Skin epidermis (tissue), 12 donors: ENCODE measurements at regions not wholly inside any gene's neighbourhood (a gene's known extent, or its start where the extent isn't known, plus 50 kb on each side); places are given as distances from the start of the nearest gene placed in this dataset.

Experiments
- H3K27ac ChIP-seq, 21 experiments: fragments of 200-600 bp; sonication (generic) in 11 of 21; one replicate each; pipeline ENCODE4 v1.5.0; 2020; ENCODE audit warnings: mild to moderate bottlenecking in 3 of 21, inconsistent platforms in 2 of 21, moderate library complexity in 2 of 21
- H3K4me3 ChIP-seq, 7 experiments: fragments of 200-600 bp; sonication (generic) in 2 of 7; one replicate each; pipeline ENCODE4 v1.5.0; 2020; ENCODE audit warnings: inconsistent platforms in 2 of 7, mild to moderate bottlenecking in 2 of 7, moderate library complexity in 1 of 7

- Histone ChIP-seq H3K27ac (no peak overlapping the region), H3K4me3 (no peak overlapping the region)
These were observed 189.6 kb downstream of the MYCN start for GRCh38 chr2:16129716-16130540.

- Histone ChIP-seq H3K27ac (no peak overlapping the region), H3K4me3 (no peak overlapping the region)
These were observed 188.6 kb downstream of the MYCN start for GRCh38 chr2:16128746-16129610.

- Histone ChIP-seq H3K27ac (no peak overlapping the region), H3K4me3 (no peak overlapping the region)
These were observed 187.6 kb downstream of the MYCN start for GRCh38 chr2:16127958-16128357.

- no peak overlapping the region for H3K4me3 ChIP-seq
- H3K27ac ChIP-seq, result no peak overlapping the region
These were observed 187.1 kb downstream of the MYCN start for GRCh38 chr2:16127276-16127940.

GRCh38 chr2:16126517-16127275 lies 186.3 kb downstream of the MYCN start:
- no peak overlapping the region for H3K27ac ChIP-seq
- H3K4me3 ChIP-seq, result no peak overlapping the region

- no peak overlapping the region for H3K27ac ChIP-seq
- no peak overlapping the region for H3K4me3 ChIP-seq
These were observed 185.5 kb downstream of the MYCN start for GRCh38 chr2:16125614-16126516.

GRCh38 chr2:16124881-16125613 lies 184.7 kb downstream of the MYCN start:
- H3K4me3 ChIP-seq, result no peak overlapping the region
- no peak overlapping the region for H3K27ac ChIP-seq

- Histone ChIP-seq H3K4me3 (no peak overlapping the region), H3K27ac (no peak overlapping the region)
These were observed 183.8 kb downstream of the MYCN start for GRCh38 chr2:16123856-16124780.

- Histone ChIP-seq H3K27ac (no peak overlapping the region), H3K4me3 (no peak overlapping the region)
These were observed 183.1 kb downstream of the MYCN start for GRCh38 chr2:16123421-16123820.

GRCh38 chr2:16122556-16122955 lies 182.2 kb downstream of the MYCN start:
- H3K4me3 ChIP-seq, result no peak overlapping the region
- no peak overlapping the region for H3K27ac ChIP-seq

GRCh38 chr2:16121986-16122390 lies 181.6 kb downstream of the MYCN start:
- Histone ChIP-seq H3K4me3 (no peak overlapping the region), H3K27ac (no peak overlapping the region)

GRCh38 chr2:16121231-16121985 lies 181.1 kb downstream of the MYCN start:
- no peak overlapping the region for H3K4me3 ChIP-seq
- no peak overlapping the region for H3K27ac ChIP-seq

GRCh38 chr2:16120591-16121180 lies 180.3 kb downstream of the MYCN start:
- H3K4me3 ChIP-seq, result no peak overlapping the region
- no peak overlapping the region for H3K27ac ChIP-seq

GRCh38 chr2:16119741-16120140 lies 179.4 kb downstream of the MYCN start:
- Histone ChIP-seq H3K27ac (no peak overlapping the region), H3K4me3 (no peak overlapping the region)

- Histone ChIP-seq H3K4me3 (no peak overlapping the region), H3K27ac (no peak overlapping the region)
These were observed 178.6 kb downstream of the MYCN start for GRCh38 chr2:16118611-16119590.
